Neutrophil (primary cell): ENCODE measurements at regions not wholly inside any gene's neighbourhood (a gene's known extent, or its start where the extent isn't known, plus 50 kb on each side); places are given as distances from the start of the nearest gene placed in this dataset.
"Not testable (repeated sequence)": the region's sequence is repeated elsewhere in the genome, so short reads cannot be mapped to it uniquely, and the experiment has no call there.

ENCODE experiments used
- H3K27ac ChIP-seq: fragments of 200-600 bp; sonication (generic); 2 replicates; pipeline ENCODE4 v1.5.1; 2016; ENCODE audit warnings: mild to moderate bottlenecking, moderate library complexity
- H3K27me3 ChIP-seq: fragments of 200-600 bp; sonication (generic); 2 replicates; pipeline ENCODE4 v1.6.0; 2016; ENCODE audit warnings: mild to moderate bottlenecking
- H3K36me3 ChIP-seq: fragments of 200-600 bp; sonication (generic); 2 replicates; pipeline ENCODE4 v1.5.1; 2017
- H3K4me1 ChIP-seq, 2 experiments: fragments of 200-600 bp in 1 of 2; sonication (generic) in 1 of 2; 1 replicate in 1 of 2; 2 replicates in 1 of 2; pipeline versions ENCODE4 v1.5.1 to v1.6.1; 2013 to 2016; ENCODE audit warnings: low read depth in 1 of 2, low read length in 1 of 2, mild to moderate bottlenecking in 1 of 2, moderate library complexity in 1 of 2; ENCODE audit not compliant: control insufficient read depth in 1 of 2, insufficient read depth in 1 of 2
- H3K4me3 ChIP-seq, 2 experiments: fragments of 200-600 bp in 1 of 2; sonication (generic) in 1 of 2; 1 replicate in 1 of 2; 2 replicates in 1 of 2; pipeline ENCODE4 v1.5.1; 2013 to 2016; ENCODE audit warnings: low read depth in 1 of 2, low read length in 1 of 2, mild to moderate bottlenecking in 1 of 2, moderate library complexity in 1 of 2
- H3K9me3 ChIP-seq: fragments of 200-600 bp; sonication (generic); 2 replicates; pipeline ENCODE4 v1.5.1; 2016
- TF ChIP-seq, protein P1 (sequence below): fragments of 200-600 bp; sonication (generic); IDR thresholded peaks from 2 replicates; pipeline ENCODE4 v1.5.1; 2016; ENCODE audit warnings: antibody characterized with exemption

DNA sequence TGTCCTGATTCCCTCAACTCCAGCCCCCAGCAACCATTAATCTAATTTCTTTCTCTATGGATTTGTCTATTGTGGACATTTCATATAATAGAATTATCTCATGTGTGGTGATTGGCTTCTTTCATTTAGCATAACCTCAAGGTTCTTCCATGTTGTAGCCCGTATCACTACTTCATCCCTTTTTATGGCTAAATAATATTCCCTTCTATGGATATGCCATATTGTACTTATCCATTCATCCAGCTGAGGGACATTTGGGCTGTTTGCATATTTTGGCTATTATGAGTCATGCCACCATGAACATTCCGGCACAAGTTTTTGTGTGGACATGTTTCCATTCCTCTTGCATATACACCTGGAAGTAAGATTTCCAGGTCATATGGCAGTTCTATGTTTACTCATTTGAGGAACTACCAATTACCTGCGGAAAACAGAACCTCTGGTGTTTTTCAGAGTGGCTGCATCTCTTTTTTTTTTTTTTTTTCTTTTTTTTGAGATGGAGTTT, 108.7 kb upstream of the MAP1LC3B2 start:
- Histone ChIP-seq H3K27me3 (peaks cover 8% of the 10 kb centered on the region), H3K4me3 (no peak overlapping the region), H3K36me3 (no peaks in the 10 kb centered on the region), H3K9me3 (no peaks in the 10 kb centered on the region), H3K4me1 (no peaks in the 10 kb centered on the region), H3K27ac (no peak overlapping the region)
- TF ChIP-seq, protein P1, sequence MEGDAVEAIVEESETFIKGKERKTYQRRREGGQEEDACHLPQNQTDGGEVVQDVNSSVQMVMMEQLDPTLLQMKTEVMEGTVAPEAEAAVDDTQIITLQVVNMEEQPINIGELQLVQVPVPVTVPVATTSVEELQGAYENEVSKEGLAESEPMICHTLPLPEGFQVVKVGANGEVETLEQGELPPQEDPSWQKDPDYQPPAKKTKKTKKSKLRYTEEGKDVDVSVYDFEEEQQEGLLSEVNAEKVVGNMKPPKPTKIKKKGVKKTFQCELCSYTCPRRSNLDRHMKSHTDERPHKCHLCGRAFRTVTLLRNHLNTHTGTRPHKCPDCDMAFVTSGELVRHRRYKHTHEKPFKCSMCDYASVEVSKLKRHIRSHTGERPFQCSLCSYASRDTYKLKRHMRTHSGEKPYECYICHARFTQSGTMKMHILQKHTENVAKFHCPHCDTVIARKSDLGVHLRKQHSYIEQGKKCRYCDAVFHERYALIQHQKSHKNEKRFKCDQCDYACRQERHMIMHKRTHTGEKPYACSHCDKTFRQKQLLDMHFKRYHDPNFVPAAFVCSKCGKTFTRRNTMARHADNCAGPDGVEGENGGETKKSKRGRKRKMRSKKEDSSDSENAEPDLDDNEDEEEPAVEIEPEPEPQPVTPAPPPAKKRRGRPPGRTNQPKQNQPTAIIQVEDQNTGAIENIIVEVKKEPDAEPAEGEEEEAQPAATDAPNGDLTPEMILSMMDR, result no peak

DNA sequence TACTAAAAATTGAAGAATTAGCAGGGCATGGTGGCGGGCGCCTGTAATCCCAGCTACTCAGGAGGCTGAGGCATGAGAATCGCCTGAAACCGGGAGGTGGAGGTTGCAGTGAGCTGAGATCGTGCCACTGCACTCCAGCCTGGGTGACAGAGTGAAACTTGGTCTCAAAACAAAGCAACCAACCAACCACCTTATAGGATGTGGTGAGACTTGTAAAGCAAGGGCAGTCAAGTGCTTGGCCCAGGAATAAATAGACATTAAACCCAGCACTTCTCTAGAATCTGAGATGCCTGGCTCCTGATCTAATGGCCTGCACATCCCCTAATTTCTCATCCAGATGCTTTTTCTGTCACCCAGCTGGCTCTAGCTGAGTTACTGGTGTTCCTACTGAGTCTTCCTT, 106.2 kb upstream of the MAP1LC3B2 start:
- H3K27me3 ChIP-seq, result peaks cover 20% of the 10 kb centered on the region
- not testable (repeated sequence) for H3K9me3 ChIP-seq, H3K4me1 ChIP-seq, H3K4me3 ChIP-seq, H3K36me3 ChIP-seq, H3K27ac ChIP-seq

DNA sequence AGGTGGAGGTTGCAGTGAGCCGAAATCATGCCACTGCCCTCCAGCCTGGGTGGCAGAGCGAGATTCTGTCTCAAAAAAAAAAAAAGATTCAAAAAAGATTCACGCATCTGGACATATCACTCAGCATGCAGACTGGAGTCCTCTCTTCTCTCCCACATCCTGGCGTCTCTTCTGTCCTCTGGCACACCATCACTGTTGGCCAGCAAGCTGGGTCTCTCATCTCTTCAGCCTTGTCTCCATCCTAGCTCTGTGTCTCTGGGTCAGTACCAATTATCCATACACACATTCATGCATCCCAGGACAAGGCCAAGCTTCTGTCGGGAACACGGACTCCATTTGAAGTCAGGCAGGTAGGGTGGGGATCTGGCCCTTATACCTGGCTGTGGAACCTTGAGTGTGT, 105.5 kb upstream of the MAP1LC3B2 start:
- Histone ChIP-seq H3K27ac (no peak overlapping the region), H3K4me3 (no peak overlapping the region), H3K4me1 (no peaks in the 10 kb centered on the region), H3K36me3 (no peaks in the 10 kb centered on the region), H3K9me3 (no peaks in the 10 kb centered on the region), H3K27me3 (peaks cover 20% of the 10 kb centered on the region)
- TF ChIP-seq, protein P1, result no peak

DNA sequence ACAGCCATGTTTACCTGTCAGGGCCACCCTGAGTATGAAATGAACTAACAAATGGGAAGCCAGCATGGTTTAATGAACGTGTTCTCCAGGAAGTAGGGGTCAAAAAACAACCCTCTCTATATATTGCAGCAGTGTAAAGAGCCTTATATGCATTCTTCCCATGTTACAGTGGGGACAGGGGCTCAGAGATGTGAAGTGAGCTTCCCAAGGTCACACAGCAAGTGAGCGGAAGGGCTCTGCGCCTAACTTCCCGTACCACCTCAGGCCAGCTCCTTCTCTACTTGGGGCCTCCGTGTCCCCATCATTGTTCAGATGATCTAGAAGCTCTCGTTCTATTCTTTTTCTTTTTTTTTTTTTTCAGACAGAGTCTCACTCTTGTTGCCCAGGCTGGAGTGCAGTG, 105.1 kb upstream of the MAP1LC3B2 start:
- no peaks in the 10 kb centered on the region for H3K36me3 ChIP-seq
- H3K27me3 ChIP-seq, result peaks cover 20% of the 10 kb centered on the region
- H3K9me3 ChIP-seq, result no peaks in the 10 kb centered on the region
- H3K27ac ChIP-seq, result no peak overlapping the region
- no peak overlapping the region for H3K4me3 ChIP-seq
- H3K4me1 ChIP-seq, result no peaks in the 10 kb centered on the region
- TF ChIP-seq, protein P1, result no peak

DNA sequence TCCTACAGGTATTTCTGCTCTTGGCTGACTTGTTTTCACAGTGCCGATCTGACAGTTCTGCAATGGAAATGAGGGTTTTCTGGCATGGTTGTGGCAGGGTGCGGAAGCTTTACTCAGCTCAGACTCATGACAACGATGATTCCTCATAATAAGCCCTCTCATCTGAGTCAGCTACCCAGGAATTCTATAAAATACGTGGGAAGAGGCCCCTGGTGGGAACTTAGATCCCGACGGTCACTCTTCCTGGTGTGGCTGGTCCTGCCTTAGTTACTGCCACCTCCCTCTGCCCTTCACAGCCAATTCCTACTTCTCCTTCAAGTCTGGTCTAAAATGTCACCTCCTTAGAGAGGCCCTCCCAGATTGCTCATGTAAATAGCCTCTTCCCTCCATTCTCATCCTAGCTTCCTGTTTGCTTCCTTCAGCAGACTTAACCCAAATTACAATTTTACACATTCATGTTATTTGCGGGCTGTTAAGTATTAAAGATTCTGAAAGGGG, 104.2 kb upstream of the MAP1LC3B2 start:
- H3K4me3 ChIP-seq, result no peak overlapping the region

DNA sequence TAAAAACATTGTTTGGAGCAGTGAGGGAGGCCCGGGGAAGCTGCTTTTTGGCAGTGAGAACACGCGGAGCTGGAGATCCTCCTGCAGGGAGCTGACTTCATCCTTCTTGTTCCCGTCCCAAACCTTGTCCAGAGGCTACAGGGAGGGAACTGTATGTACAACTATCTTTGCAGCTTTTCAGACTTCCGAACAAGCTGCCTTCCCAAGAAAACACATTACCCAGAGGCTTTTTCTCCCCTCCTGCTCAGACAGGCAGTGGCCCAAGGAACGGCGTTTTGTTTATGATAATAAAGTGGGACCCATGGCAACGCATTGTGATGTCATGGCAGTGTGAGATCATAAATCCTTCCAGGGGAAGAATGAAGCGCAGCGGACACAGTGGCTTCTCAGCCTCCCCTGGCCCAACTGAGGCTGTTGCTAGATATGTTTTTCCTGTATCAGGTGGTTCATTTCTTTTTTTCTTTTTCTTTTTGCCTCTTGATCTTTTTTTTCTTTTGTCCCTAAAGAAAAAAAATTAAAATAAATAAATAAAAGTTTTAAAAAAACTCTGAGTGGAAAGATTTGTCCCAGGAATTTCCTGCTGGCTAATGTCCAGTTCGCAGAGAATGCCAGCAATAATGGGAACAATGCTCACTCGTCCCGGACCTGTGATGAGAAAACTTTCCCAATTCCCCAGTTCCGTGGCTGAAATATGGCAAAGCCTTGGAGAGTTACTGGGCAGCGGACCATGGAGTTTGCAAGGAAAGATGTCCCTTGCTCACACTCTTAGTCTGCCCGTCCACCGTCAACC, 103.4 kb upstream of the MAP1LC3B2 start:
- TF ChIP-seq, protein P1, result no peak
- H3K9me3 ChIP-seq, result no peaks in the 10 kb centered on the region
- peaks cover 20% of the 10 kb centered on the region for H3K27me3 ChIP-seq
- H3K27ac ChIP-seq, result peak overlapping the region; percentile 31
- no peaks in the 10 kb centered on the region for H3K4me1 ChIP-seq
- no peaks in the 10 kb centered on the region for H3K36me3 ChIP-seq
- H3K4me3 ChIP-seq, result no peak overlapping the region

More for the DNA sequence above, 104.2 kb upstream of the MAP1LC3B2 start:
- H3K27ac ChIP-seq, result peak overlapping the region; percentile 31
- peaks cover 20% of the 10 kb centered on the region for H3K27me3 ChIP-seq
- H3K4me1 ChIP-seq, result no peaks in the 10 kb centered on the region
- no peaks in the 10 kb centered on the region for H3K36me3 ChIP-seq
- TF ChIP-seq, protein P1, result no peak
- H3K9me3 ChIP-seq, result no peaks in the 10 kb centered on the region
